Chondrocyte (in vitro differentiated cells): ENCODE measurements at regions not wholly inside any gene's neighbourhood (a gene's known extent, or its start where the extent isn't known, plus 50 kb on each side); places are given as distances from the start of the nearest gene placed in this dataset.

ENCODE experiments used
- DNase-seq: peaks from one replicate; pipeline ENCODE4 v3.0.0; 2021; ENCODE audit warnings: mixed read lengths, low spot score
- H3K27ac Mint-ChIP-seq: one replicate; pipeline ENCODE4 v1.8.0; 2021; ENCODE audit warnings: mild to moderate bottlenecking, moderate library complexity, mixed read lengths; ENCODE audit not compliant: unreplicated experiment
- H3K27me3 Mint-ChIP-seq: 2 replicates; pipeline ENCODE4 v1.8.0; 2021; ENCODE audit warnings: low read depth, mixed read lengths
- H3K36me3 Mint-ChIP-seq: 2 replicates; pipeline ENCODE4 v1.8.0; 2021; ENCODE audit warnings: low read depth, mixed read lengths
- H3K4me1 Mint-ChIP-seq: 2 replicates; pipeline ENCODE4 v1.8.0; 2021; ENCODE audit warnings: low read depth, mild to moderate bottlenecking, mixed read lengths
- H3K4me3 Mint-ChIP-seq: one replicate; pipeline ENCODE4 v1.8.0; 2021; ENCODE audit warnings: mild to moderate bottlenecking, moderate library complexity, mixed read lengths; ENCODE audit not compliant: unreplicated experiment
- H3K9me3 Mint-ChIP-seq: 2 replicates; pipeline ENCODE4 v1.8.0; 2021; ENCODE audit warnings: low read depth, mixed read lengths
- TF ChIP-seq, protein P1 (sequence below): fragments of 200-600 bp; sonication (generic); IDR thresholded peaks from 2 replicates; pipeline ENCODE4 v1.5.0; 2021; ENCODE audit warnings: antibody characterized with exemption, mild to moderate bottlenecking, moderate library complexity

DNA sequence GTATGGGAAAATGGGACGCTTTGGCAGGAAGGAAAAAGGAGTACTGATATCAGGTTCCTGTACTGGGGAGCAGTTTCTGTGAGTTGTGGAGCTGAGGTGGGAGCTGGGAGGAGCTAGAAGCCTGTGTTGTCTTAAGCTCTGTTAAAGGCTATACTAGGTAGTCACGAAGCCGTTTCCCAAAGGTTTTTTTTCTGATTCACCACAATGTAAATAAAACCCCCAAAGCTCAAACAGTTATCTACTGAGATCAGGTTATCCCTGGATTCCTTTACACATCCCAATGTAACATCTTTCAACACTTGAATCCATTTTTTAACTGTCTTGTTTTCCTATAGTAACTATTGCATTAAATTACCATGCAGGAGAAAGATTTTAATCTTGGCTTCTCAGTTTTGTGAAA is 297.4 kb upstream of the SFRP2 start:
- H3K36me3 Mint-ChIP-seq = peaks cover 3% of the 10 kb centered on the region
- H3K9me3 Mint-ChIP-seq = no peaks in the 10 kb centered on the region
- H3K27ac Mint-ChIP-seq = no peak overlapping the region
- TF ChIP-seq, protein P1, sequence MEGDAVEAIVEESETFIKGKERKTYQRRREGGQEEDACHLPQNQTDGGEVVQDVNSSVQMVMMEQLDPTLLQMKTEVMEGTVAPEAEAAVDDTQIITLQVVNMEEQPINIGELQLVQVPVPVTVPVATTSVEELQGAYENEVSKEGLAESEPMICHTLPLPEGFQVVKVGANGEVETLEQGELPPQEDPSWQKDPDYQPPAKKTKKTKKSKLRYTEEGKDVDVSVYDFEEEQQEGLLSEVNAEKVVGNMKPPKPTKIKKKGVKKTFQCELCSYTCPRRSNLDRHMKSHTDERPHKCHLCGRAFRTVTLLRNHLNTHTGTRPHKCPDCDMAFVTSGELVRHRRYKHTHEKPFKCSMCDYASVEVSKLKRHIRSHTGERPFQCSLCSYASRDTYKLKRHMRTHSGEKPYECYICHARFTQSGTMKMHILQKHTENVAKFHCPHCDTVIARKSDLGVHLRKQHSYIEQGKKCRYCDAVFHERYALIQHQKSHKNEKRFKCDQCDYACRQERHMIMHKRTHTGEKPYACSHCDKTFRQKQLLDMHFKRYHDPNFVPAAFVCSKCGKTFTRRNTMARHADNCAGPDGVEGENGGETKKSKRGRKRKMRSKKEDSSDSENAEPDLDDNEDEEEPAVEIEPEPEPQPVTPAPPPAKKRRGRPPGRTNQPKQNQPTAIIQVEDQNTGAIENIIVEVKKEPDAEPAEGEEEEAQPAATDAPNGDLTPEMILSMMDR = no peak
- no peak overlapping the region for H3K4me3 Mint-ChIP-seq
- no peak for DNase-seq
- H3K4me1 Mint-ChIP-seq = peaks cover 38% of the 10 kb centered on the region
- no peaks in the 10 kb centered on the region for H3K27me3 Mint-ChIP-seq

GRCh38 chr4:154084864-154085263 is 296.0 kb upstream of the SFRP2 start:
- TF ChIP-seq, protein P1 = no peak
- Mint-ChIP-seq H3K27ac (no peak overlapping the region), H3K4me3 (no peak overlapping the region), H3K4me1 (peaks cover 42% of the 10 kb centered on the region), H3K27me3 (no peaks in the 10 kb centered on the region), H3K36me3 (peaks cover 3% of the 10 kb centered on the region), H3K9me3 (no peaks in the 10 kb centered on the region)
- no peak for DNase-seq

GRCh38 chr4:154082760-154083535 is 294.1 kb upstream of the SFRP2 start:
- H3K36me3 Mint-ChIP-seq = peaks cover 3% of the 10 kb centered on the region
- peak overlapping the region; percentile 28 for H3K27ac Mint-ChIP-seq
- H3K27me3 Mint-ChIP-seq = no peaks in the 10 kb centered on the region
- TF ChIP-seq, protein P1 = peak; percentile 72
- H3K4me1 Mint-ChIP-seq = peaks cover 37% of the 10 kb centered on the region
- H3K9me3 Mint-ChIP-seq = no peaks in the 10 kb centered on the region
- DNase-seq = no peak
- H3K4me3 Mint-ChIP-seq = no peak overlapping the region

GRCh38 chr4:154081391-154081790 is 292.5 kb upstream of the SFRP2 start:
- Mint-ChIP-seq H3K4me3 (no peak overlapping the region), H3K36me3 (peaks cover 2% of the 10 kb centered on the region), H3K4me1 (peaks cover 31% of the 10 kb centered on the region), H3K27me3 (no peaks in the 10 kb centered on the region), H3K9me3 (no peaks in the 10 kb centered on the region), H3K27ac (peak overlapping the region; percentile 59)
- TF ChIP-seq, protein P1 = no peak
- no peak for DNase-seq

DNA sequence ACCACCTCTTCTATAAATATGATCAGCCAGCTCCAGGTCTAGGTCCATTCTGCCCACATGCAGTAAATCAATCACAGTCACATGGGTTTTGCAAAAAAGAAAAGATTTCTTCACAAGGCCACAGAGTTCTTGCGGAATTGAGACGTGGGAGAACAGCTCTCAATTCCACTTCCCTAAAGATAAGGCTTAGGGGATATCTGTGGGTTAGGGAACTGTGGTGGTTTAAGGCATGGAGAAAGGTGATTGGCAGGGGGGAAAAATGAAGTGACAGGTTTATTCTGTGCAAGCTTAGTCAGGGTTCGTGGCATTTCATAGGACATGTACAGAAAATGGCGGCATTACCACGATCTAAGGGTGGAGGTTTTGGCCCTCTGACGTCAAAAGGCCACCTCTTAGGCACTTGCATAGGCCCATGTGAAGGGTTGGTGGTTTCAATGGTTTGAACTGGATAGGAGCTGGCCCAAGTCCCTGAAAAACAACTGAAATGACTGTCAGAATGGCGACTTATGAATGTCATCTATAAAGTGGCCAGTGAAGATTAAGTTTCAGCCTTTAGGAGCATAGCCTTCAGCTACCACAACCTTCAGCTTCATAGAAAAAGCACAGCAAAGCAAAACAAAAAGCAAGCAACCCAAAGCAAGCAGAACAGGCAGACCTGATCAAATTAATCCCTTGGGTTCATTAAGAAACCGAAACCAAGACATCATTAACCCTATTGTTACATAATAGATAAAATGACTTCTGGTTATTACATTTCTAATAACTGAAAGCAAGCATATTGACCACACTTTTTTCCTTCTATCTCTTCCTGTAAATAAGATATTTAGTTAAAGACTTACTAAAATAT is 289.8 kb upstream of the SFRP2 start:
- TF ChIP-seq, protein P1 = no peak
- no peaks in the 10 kb centered on the region for H3K9me3 Mint-ChIP-seq
- peaks cover 5% of the 10 kb centered on the region for H3K36me3 Mint-ChIP-seq
- H3K27me3 Mint-ChIP-seq = no peaks in the 10 kb centered on the region
- no peak for DNase-seq
- no peak overlapping the region for H3K27ac Mint-ChIP-seq
- peaks cover 32% of the 10 kb centered on the region for H3K4me1 Mint-ChIP-seq
- no peak overlapping the region for H3K4me3 Mint-ChIP-seq
